OCI-LY1 (cell line): ENCODE measurements at regions not wholly inside any gene's neighbourhood (a gene's known extent, or its start where the extent isn't known, plus 50 kb on each side); places are given as distances from the start of the nearest gene placed in this dataset.

Experiments used
- H2AFZ ChIP-seq: fragments of 200-600 bp; sonication (generic), shearing (Covaris generic); 2 replicates; pipeline ENCODE4 v1.6.0; 2014; ENCODE audit warnings: antibody characterized with exemption, mild to moderate bottlenecking, low read length
- H3F3A ChIP-seq: fragments of 200-600 bp; sonication (generic), shearing (Covaris generic); 2 replicates; pipeline ENCODE4 v1.6.0; 2014; ENCODE audit warnings: mild to moderate bottlenecking, antibody characterized with exemption, low read length, moderate library complexity; ENCODE audit not compliant: insufficient read depth
- H3K27ac ChIP-seq: fragments of 200-600 bp; sonication (generic); 2 replicates; pipeline ENCODE4 v1.5.1; 2014; ENCODE audit warnings: low read length, mixed run types, mild to moderate bottlenecking, low read depth; ENCODE audit not compliant: poor library complexity, severe bottlenecking
- H3K27me3 ChIP-seq: fragments of 200-600 bp; sonication (generic); 2 replicates; pipeline ENCODE4 v1.6.0; 2014; ENCODE audit warnings: antibody characterized with exemption, mild to moderate bottlenecking, low read length, moderate library complexity; ENCODE audit not compliant: insufficient read depth
- H3K36me3 ChIP-seq: fragments of 200-600 bp; sonication (generic); 2 replicates; pipeline ENCODE4 v1.6.1; 2014; ENCODE audit warnings: mild to moderate bottlenecking, antibody characterized with exemption, low read length, moderate library complexity, mixed read lengths; ENCODE audit not compliant: insufficient read depth
- H3K4me1 ChIP-seq: fragments of 200-600 bp; sonication (generic); 2 replicates; pipeline ENCODE4 v1.5.1; 2014; ENCODE audit warnings: mild to moderate bottlenecking, low read length, moderate library complexity; ENCODE audit not compliant: insufficient read depth, severe bottlenecking
- H3K4me2 ChIP-seq: fragments of 200-600 bp; sonication (generic), shearing (Covaris generic); 2 replicates; pipeline ENCODE4 v1.6.1; 2014; ENCODE audit warnings: low read length
- H3K4me3 ChIP-seq: fragments of 200-600 bp; sonication (generic); 2 replicates; pipeline ENCODE4 v1.5.1; 2014; ENCODE audit warnings: low read length, low read depth, mild to moderate bottlenecking, mixed read lengths; ENCODE audit not compliant: poor library complexity, severe bottlenecking
- H3K79me2 ChIP-seq: fragments of 200-600 bp; shearing (Covaris generic); 2 replicates; pipeline ENCODE4 v1.6.1; 2016; ENCODE audit warnings: mixed run types, low read length, mixed read lengths; ENCODE audit not compliant: insufficient read depth
- H3K9ac ChIP-seq: fragments of 200-600 bp; sonication (generic), shearing (Covaris generic); 2 replicates; pipeline ENCODE4 v1.6.1; 2014; ENCODE audit warnings: mild to moderate bottlenecking, low read length, mixed read lengths
- H3K9me2 ChIP-seq: fragments of 200-600 bp; sonication (generic), shearing (Covaris generic); 2 replicates; pipeline ENCODE4 v1.6.1; 2014; ENCODE audit warnings: low read depth, mild to moderate bottlenecking, low read length, mixed read lengths
- H3K9me3 ChIP-seq: fragments of 200-600 bp; shearing (Covaris generic); 2 replicates; pipeline ENCODE4 v1.6.1; 2014; ENCODE audit warnings: low read length, mixed read lengths
- H4K20me1 ChIP-seq: fragments of 200-600 bp; sonication (generic), shearing (Covaris generic); 2 replicates; pipeline ENCODE4 v1.6.0; 2016; ENCODE audit warnings: mild to moderate bottlenecking, low read length; ENCODE audit not compliant: insufficient read depth
- EZH2 ChIP-seq: fragments of 200-600 bp; sonication (generic), shearing (Covaris generic); IDR thresholded peaks from 2 replicates; pipeline ENCODE4 v1.8.0; 2017; ENCODE audit warnings: borderline replicate concordance, mixed run types, mild to moderate bottlenecking, antibody characterized with exemption, low read length, moderate library complexity, mixed read lengths
- TF ChIP-seq, protein P1 (sequence below): fragments of 200-600 bp; sonication (generic), shearing (Covaris generic); IDR thresholded peaks from 2 replicates; pipeline ENCODE4 v1.5.1; 2017; ENCODE audit warnings: mild to moderate bottlenecking, antibody characterized with exemption, low read length, moderate library complexity, mixed read lengths

DNA sequence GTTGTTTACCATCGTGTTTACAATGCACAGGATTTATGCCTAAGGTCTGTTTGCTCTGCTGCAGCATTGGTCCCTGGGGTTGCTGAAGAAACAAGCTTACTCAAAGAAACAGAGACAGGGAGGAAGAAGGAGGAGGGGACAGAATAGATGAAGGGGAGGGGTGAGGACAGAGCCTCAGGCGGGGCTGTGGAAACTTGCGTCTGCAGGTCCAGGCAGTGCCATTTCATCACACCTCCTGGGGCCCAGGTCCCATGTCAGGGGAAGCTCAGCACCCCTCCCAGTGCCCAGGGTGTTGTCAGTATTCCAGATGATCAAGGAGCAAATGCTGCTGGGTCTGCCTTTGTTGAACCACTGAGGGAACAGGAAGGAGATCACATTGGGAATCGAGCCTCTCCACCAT, 1406.8 kb downstream of the TBC1D22A start:
- Histone ChIP-seq H2AFZ (no peak overlapping the region), H3K4me2 (no peak overlapping the region), H3K4me3 (no peak overlapping the region), H3K27ac (no peak overlapping the region), H3K9me3 (no peaks in the 10 kb centered on the region), H3K4me1 (no peaks in the 10 kb centered on the region), H3F3A (no peaks in the 10 kb centered on the region), H4K20me1 (no peaks in the 10 kb centered on the region), H3K27me3 (no peaks in the 10 kb centered on the region), H3K9me2 (no peaks in the 10 kb centered on the region), H3K79me2 (no peaks in the 10 kb centered on the region), H3K36me3 (no peaks in the 10 kb centered on the region), H3K9ac (no peak overlapping the region)
- TF ChIP-seq EZH2 = no peak

DNA sequence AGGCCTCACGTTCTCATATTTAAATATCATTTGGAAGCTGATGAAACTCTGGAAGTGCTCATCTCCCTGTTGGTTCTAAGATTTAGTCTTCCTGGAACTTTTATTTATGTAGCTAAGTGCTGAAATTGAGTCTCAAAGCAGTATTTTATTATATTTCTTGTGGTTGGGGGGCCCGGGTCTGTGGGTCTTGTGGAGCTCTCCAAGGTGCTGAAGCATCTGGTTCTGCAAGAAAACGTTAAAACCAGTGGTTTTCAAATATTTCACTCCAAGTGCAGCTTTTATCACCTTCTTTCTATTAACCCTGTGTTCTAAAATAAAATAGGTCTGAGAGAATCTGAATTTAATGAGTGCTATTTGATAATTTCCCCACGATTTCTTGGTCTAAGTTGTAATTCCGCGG, 1404.8 kb downstream of the TBC1D22A start:
- Histone ChIP-seq H4K20me1 (no peaks in the 10 kb centered on the region), H2AFZ (no peak overlapping the region), H3K4me2 (no peak overlapping the region), H3K36me3 (no peaks in the 10 kb centered on the region), H3F3A (no peaks in the 10 kb centered on the region), H3K4me1 (no peaks in the 10 kb centered on the region), H3K79me2 (no peaks in the 10 kb centered on the region), H3K27ac (no peak overlapping the region), H3K27me3 (no peaks in the 10 kb centered on the region), H3K9ac (no peak overlapping the region), H3K9me2 (no peaks in the 10 kb centered on the region), H3K4me3 (no peak overlapping the region), H3K9me3 (no peaks in the 10 kb centered on the region)
- TF ChIP-seq, protein P1, sequence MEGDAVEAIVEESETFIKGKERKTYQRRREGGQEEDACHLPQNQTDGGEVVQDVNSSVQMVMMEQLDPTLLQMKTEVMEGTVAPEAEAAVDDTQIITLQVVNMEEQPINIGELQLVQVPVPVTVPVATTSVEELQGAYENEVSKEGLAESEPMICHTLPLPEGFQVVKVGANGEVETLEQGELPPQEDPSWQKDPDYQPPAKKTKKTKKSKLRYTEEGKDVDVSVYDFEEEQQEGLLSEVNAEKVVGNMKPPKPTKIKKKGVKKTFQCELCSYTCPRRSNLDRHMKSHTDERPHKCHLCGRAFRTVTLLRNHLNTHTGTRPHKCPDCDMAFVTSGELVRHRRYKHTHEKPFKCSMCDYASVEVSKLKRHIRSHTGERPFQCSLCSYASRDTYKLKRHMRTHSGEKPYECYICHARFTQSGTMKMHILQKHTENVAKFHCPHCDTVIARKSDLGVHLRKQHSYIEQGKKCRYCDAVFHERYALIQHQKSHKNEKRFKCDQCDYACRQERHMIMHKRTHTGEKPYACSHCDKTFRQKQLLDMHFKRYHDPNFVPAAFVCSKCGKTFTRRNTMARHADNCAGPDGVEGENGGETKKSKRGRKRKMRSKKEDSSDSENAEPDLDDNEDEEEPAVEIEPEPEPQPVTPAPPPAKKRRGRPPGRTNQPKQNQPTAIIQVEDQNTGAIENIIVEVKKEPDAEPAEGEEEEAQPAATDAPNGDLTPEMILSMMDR = no peak
- TF ChIP-seq EZH2 = no peak

DNA sequence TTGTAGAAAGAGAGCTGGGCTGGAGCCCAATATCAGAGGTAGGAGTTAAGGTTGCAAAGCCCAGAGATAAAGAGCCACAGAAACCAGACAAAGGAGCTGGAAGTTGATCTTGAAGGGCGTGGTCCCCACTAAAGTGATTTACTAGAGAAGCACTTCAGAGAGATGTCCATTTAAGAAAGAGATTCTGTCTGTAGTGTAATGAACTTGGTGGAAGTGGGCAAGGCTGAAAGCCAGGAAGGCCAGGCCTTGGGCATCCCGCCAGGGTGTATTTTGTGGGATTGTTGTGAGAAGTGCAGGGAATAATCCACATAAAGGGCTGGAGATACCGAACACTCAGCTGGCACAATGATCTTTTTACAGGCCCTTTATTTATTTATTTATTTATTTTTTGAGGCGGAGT, 1398.8 kb downstream of the TBC1D22A start:
- Histone ChIP-seq H3K9me3 (no peaks in the 10 kb centered on the region), H4K20me1 (no peaks in the 10 kb centered on the region), H3K36me3 (no peaks in the 10 kb centered on the region), H3K4me1 (no peaks in the 10 kb centered on the region), H3K4me2 (no peak overlapping the region), H3K4me3 (no peak overlapping the region), H3K79me2 (no peaks in the 10 kb centered on the region), H3F3A (no peaks in the 10 kb centered on the region), H2AFZ (no peak overlapping the region), H3K9me2 (no peaks in the 10 kb centered on the region), H3K27ac (no peak overlapping the region), H3K27me3 (no peaks in the 10 kb centered on the region), H3K9ac (no peak overlapping the region)
- no peak for TF ChIP-seq EZH2
- TF ChIP-seq, protein P1 = no peak

DNA sequence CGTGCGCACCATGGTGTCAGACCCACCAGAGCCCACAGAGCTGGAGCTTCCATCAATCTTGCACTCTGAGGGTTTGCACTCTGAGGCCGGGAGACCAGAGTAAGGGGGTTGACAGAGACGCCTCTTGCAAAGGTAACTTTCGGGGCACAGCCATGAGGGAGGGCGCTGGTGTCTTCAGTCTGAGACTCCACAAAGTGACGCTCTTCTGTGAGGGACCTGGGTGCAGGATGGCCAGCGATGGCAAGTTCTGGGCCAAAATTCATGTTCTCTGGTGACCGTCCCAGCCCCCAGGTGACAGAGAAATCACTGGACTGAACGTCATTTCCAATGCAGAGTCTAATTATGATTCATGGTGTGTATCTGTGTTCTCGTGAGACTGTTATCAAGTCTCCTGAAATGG, 1395.2 kb downstream of the TBC1D22A start:
- no peaks in the 10 kb centered on the region for H3K4me1 ChIP-seq
- no peak overlapping the region for H3K9ac ChIP-seq
- no peaks in the 10 kb centered on the region for H3K36me3 ChIP-seq

More for the DNA sequence above, 1395.2 kb downstream of the TBC1D22A start:
- H3K4me3 ChIP-seq = no peak overlapping the region
- H2AFZ ChIP-seq = no peak overlapping the region
- H3F3A ChIP-seq = no peaks in the 10 kb centered on the region
- H4K20me1 ChIP-seq = no peaks in the 10 kb centered on the region
- no peaks in the 10 kb centered on the region for H3K9me3 ChIP-seq
- no peak overlapping the region for H3K27ac ChIP-seq
- H3K27me3 ChIP-seq = no peaks in the 10 kb centered on the region
- TF ChIP-seq, protein P1 = no peak
- no peak for TF ChIP-seq EZH2
- no peak overlapping the region for H3K4me2 ChIP-seq
- no peaks in the 10 kb centered on the region for H3K9me2 ChIP-seq
- no peaks in the 10 kb centered on the region for H3K79me2 ChIP-seq
